ENCODE measurements at regions not wholly inside any gene's neighbourhood (a gene's known extent, or its start where the extent isn't known, plus 50 kb on each side); places are given as distances from the start of the nearest gene placed in this dataset.

DNA sequence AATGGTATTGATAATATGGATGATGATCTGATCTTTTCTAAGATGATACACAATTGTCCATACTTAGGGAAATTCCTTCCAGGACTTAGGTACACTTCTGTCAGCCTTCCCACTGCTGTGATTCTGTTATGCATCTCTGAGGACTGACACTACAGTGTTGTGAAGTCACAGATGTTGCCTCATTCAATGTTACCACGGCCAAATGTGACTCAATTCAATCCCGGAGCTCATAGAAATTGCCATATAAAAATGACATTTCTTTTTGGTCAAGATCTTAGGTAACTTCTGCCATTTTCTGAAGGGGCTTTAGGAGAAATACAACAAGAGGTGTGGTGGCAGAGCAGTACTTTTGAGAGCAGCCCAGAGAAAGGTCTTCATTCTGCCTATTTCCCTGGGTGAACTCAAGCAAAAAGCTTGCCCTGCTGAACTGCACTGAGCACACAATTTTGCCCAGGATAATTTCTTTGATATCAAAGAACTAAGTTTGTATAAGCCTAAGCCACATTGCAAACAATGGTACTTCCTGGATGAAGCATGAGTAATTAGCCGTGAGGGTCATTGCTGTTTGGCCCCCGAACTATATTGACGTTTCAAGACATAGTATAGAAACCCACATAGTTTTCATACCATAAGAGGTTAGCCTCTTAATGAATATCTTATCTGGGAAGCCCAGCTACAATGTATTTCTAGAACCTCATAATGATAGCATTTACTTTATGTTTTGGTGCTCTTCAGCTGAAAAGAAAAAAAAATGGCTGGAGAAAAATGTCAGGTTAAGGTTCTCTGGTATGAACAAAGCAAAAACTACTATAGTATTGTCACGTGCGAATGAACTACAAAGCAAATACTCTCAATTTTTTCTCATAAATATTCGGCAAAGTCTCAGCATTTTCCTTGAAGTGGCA is 437.4 kb downstream of the MEIS1 start:
- TF ChIP-seq, protein P1, sequence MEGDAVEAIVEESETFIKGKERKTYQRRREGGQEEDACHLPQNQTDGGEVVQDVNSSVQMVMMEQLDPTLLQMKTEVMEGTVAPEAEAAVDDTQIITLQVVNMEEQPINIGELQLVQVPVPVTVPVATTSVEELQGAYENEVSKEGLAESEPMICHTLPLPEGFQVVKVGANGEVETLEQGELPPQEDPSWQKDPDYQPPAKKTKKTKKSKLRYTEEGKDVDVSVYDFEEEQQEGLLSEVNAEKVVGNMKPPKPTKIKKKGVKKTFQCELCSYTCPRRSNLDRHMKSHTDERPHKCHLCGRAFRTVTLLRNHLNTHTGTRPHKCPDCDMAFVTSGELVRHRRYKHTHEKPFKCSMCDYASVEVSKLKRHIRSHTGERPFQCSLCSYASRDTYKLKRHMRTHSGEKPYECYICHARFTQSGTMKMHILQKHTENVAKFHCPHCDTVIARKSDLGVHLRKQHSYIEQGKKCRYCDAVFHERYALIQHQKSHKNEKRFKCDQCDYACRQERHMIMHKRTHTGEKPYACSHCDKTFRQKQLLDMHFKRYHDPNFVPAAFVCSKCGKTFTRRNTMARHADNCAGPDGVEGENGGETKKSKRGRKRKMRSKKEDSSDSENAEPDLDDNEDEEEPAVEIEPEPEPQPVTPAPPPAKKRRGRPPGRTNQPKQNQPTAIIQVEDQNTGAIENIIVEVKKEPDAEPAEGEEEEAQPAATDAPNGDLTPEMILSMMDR (conservative IDR thresholded peaks at IDR 0.05; ENCODE audit: low read depth, low read length), result no peak
- TF ChIP-seq, protein P2, sequence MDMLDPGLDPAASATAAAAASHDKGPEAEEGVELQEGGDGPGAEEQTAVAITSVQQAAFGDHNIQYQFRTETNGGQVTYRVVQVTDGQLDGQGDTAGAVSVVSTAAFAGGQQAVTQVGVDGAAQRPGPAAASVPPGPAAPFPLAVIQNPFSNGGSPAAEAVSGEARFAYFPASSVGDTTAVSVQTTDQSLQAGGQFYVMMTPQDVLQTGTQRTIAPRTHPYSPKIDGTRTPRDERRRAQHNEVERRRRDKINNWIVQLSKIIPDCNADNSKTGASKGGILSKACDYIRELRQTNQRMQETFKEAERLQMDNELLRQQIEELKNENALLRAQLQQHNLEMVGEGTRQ (IDR thresholded peaks at IDR 0.05; ENCODE audit: low read depth, low read length), result no peak
- no peak for TF ChIP-seq MXI1 (IDR thresholded peaks at IDR 0.05; ENCODE audit: borderline replicate concordance, low read depth, low read length)

Measured in IMR-90 (cell line).